Cardiac fibroblast (primary cell): ENCODE measurements at regions not wholly inside any gene's neighbourhood (a gene's known extent, or its start where the extent isn't known, plus 50 kb on each side); places are given as distances from the start of the nearest gene placed in this dataset.

Experiments used
- DNase-seq, 2 donors: peaks; one replicate each; pipeline versions ENCODE4 v3.0.0 to v3.0.0-alpha.2; 2010; ENCODE audit warnings: low read depth in 2 of 2
- H3K4me3 ChIP-seq, 2 donors: replicated peaks in 1 of 2; 1 replicate in 1 of 2; 2 replicates in 1 of 2; pipeline ENCODE4 v1.5.1; 2011; ENCODE audit warnings: low read depth in 2 of 2, low read length in 2 of 2, mild to moderate bottlenecking in 2 of 2, moderate library complexity in 1 of 2
- TF ChIP-seq, protein P1 (sequence below): IDR thresholded peaks from one replicate; pipeline ENCODE4 v1.5.1; 2011; ENCODE audit warnings: low read depth, mild to moderate bottlenecking, low read length, inconsistent platforms

GRCh38 chr5:67652201-67652600 lies 455.6 kb upstream of the CD180 start:
- H3K4me3 ChIP-seq = no peak overlapping the region
- TF ChIP-seq, protein P1, sequence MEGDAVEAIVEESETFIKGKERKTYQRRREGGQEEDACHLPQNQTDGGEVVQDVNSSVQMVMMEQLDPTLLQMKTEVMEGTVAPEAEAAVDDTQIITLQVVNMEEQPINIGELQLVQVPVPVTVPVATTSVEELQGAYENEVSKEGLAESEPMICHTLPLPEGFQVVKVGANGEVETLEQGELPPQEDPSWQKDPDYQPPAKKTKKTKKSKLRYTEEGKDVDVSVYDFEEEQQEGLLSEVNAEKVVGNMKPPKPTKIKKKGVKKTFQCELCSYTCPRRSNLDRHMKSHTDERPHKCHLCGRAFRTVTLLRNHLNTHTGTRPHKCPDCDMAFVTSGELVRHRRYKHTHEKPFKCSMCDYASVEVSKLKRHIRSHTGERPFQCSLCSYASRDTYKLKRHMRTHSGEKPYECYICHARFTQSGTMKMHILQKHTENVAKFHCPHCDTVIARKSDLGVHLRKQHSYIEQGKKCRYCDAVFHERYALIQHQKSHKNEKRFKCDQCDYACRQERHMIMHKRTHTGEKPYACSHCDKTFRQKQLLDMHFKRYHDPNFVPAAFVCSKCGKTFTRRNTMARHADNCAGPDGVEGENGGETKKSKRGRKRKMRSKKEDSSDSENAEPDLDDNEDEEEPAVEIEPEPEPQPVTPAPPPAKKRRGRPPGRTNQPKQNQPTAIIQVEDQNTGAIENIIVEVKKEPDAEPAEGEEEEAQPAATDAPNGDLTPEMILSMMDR = no peak
- peak in 1 of 2 donors; percentile 25 for DNase-seq

DNA sequence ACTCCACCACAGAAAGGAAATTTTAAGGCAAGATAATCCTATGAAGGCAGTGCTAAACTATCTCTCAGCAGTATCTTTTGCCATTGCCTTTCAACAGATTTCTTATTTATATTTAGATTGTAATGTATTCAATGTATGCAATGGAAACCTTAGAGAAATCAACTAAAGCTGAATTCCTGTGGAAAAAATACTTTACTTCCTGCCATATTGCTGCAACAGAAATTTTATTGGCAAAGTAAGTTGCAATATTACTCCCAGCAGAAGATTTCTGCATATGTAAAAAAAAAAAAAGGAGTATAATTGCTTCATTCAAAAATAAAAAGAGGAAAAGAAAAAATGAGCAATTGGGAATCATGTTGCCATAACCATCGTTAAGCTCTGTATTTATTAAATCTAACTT lies 454.6 kb upstream of the CD180 start:
- no peak for DNase-seq
- H3K4me3 ChIP-seq = no peak overlapping the region

DNA sequence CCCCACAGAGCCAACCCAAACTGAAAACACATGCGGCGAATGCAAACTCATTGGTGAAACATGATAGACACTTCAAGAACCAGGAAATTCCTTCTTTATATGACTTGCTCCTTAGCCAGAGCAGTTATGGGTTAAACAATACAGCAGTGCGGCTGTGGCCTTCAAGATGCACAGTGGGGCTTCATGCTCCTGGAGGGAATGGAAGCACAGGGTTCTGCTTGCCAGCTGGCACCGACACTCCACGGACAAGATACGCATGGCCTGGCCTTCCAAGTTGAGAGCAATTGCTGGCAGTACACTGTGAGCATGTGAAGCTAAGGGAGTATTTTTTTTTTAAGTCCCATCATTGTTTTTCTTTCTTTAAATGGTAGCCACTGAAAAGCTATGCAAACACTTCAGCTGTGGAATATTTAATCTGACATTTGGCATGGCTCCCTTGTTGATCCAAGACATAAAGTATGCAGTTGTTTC lies 451.6 kb upstream of the CD180 start:
- TF ChIP-seq, protein P1 = no peak
- H3K4me3 ChIP-seq = no peak overlapping the region
- peak; percentile 70 to 95 for DNase-seq

More for the DNA sequence above, 454.6 kb upstream of the CD180 start:
- TF ChIP-seq, protein P1 = no peak

- no peak overlapping the region for H3K4me3 ChIP-seq
- DNase-seq = no peak
- TF ChIP-seq, protein P1 = no peak
Measured at GRCh38 chr5:67647772-67648171, 451.2 kb upstream of the CD180 start.

DNA sequence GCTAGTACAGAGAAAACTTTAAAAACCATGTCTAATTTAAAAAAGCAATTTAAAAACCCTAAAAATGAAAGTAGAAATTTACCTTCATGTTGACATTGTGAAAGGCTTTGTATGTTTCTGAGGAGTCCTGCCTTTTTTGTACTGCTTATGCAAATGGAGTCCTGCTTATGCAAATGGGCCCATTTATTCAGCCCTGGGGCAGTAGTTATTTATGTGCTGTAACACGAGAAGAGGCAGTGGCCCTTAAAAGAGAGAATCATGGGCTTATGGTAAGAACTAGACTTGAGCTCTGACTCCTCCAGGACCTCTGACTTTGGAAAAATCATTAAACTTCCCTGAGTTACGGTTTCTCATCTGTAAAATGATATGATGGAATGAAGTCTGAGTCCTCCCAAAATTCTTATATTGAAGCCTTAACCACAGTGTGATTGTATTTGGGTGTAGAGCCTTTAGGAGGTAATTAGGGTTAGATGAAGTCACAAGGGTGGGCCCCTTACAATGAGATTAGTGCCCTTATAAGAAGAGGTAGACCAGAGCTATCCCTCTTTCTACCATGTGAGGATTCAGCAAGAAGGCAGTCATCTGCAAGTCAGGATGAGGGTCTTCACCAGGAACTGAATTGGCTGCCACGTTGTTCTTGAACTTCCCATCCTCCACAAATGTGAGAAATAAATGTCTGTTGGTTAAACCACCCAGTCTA lies 447.8 kb upstream of the CD180 start:
- TF ChIP-seq, protein P1 = no peak
- H3K4me3 ChIP-seq = no peak overlapping the region
- DNase-seq = no peak

- no peak overlapping the region for H3K4me3 ChIP-seq
- DNase-seq = no peak
- TF ChIP-seq, protein P1 = no peak
Measured at GRCh38 chr5:67643536-67643935, 446.9 kb upstream of the CD180 start.

DNA sequence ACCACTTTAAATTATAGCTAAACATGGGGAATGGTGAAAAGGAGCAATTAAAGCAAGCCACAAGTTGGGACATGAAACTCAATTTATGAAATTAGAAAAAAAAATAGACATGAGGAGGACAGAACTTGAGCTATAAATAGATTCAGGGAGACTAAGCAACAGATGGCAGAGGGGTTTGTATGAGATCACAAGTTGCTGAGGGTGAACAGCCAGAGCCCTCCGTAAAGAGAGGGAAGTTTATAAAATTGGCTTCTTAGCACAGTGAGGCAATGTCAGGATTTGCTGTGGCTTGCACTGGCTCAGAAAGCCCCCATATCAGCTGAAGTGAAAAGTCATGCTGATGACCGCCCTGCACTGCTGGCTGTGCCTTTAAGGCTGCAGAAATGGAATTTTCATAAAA lies 443.4 kb upstream of the CD180 start:
- TF ChIP-seq, protein P1 = no peak
- H3K4me3 ChIP-seq = no peak overlapping the region
- DNase-seq = no peak
